Vagina (tissue), 2 donors: ENCODE measurements at regions not wholly inside any gene's neighbourhood (a gene's known extent, or its start where the extent isn't known, plus 50 kb on each side); places are given as distances from the start of the nearest gene placed in this dataset.

ENCODE experiments used
- POLR2AphosphoS5 ChIP-seq, 2 donors: sonication (generic); formaldehyde crosslinking; IDR thresholded peaks; one replicate each; pipeline ENCODE4 v1.9.0; 2017; ENCODE audit warnings: antibody characterized with exemption in 2 of 2, mild to moderate bottlenecking in 2 of 2, low read depth in 1 of 2; ENCODE audit not compliant: insufficient read depth in 1 of 2
- TF ChIP-seq, protein P1 (sequence below), 3 experiments: fragments of 450-650 bp in 2 of 3; fragments of 200-600 bp in 1 of 3; sonication (generic) in 1 of 3; IDR thresholded peaks; one replicate each; pipeline ENCODE4 v1.5.1; 2017 to 2019; ENCODE audit warnings: antibody characterized with exemption in 3 of 3, mild to moderate bottlenecking in 2 of 3, moderate library complexity in 2 of 3

GRCh38 chr20:58136149-58136484 is 92.3 kb downstream of the ANKRD60 start:
- TF ChIP-seq POLR2AphosphoS5 (IDR thresholded peaks at IDR 0.05; ENCODE audit: insufficient read depth in 1 of 2, low read depth in 1 of 2), result no peak
- TF ChIP-seq, protein P1, sequence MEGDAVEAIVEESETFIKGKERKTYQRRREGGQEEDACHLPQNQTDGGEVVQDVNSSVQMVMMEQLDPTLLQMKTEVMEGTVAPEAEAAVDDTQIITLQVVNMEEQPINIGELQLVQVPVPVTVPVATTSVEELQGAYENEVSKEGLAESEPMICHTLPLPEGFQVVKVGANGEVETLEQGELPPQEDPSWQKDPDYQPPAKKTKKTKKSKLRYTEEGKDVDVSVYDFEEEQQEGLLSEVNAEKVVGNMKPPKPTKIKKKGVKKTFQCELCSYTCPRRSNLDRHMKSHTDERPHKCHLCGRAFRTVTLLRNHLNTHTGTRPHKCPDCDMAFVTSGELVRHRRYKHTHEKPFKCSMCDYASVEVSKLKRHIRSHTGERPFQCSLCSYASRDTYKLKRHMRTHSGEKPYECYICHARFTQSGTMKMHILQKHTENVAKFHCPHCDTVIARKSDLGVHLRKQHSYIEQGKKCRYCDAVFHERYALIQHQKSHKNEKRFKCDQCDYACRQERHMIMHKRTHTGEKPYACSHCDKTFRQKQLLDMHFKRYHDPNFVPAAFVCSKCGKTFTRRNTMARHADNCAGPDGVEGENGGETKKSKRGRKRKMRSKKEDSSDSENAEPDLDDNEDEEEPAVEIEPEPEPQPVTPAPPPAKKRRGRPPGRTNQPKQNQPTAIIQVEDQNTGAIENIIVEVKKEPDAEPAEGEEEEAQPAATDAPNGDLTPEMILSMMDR (IDR thresholded peaks at IDR 0.05), result no peak
